ENCODE measurements at regions not wholly inside any gene's neighbourhood (a gene's known extent, or its start where the extent isn't known, plus 50 kb on each side); places are given as distances from the start of the nearest gene placed in this dataset.
"Not testable (repeated sequence)": the region's sequence is repeated elsewhere in the genome, so short reads cannot be mapped to it uniquely, and the experiment has no call there.

DNA sequence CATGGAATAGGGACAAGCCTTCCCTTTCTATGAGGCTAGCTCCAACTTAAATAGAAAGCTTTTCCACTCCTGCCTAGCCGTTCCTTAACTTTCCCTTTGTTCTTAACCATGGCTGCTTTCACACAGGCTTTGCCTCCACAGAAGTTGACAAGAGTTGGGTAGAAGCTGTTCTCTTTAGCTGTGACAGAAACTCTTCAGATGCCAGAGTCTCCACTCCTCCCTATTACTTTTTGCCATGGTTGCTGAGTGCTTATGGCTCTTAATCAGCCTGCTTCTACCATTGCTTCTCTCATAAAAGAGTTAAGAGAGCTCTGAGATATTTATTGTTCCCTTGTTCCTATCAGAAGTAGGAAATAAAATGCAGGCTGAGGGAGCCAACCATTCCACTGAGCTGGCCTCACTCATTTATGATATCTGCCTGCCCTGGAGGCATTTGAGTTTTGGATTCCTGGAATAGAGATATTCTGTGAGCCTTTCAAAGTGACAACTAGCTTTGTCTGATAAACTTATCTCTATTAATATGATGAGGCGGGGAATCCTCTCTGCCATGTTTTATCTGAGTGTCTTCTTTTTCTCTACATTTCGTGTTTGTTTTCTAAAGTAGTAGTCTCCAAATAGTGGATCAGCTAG is 162.6 kb downstream of the DMAC1 start:
- H3K27me3 Mint-ChIP-seq (ENCODE audit: insufficient read depth, unreplicated experiment), result no peaks in the 10 kb centered on the region
- no peak overlapping the region for H3K4me3 Mint-ChIP-seq (ENCODE audit: unreplicated experiment)
- no TSS peak for BruUV-seq (replicated peaks)
- H3K36me3 Mint-ChIP-seq (ENCODE audit: insufficient read depth, unreplicated experiment), result no peaks in the 10 kb centered on the region
- no peak for DNase-seq (ENCODE audit: unreplicated experiment)
- H3K27ac Mint-ChIP-seq (ENCODE audit: low read depth, unreplicated experiment), result no peak overlapping the region
- TF ChIP-seq, protein P1, sequence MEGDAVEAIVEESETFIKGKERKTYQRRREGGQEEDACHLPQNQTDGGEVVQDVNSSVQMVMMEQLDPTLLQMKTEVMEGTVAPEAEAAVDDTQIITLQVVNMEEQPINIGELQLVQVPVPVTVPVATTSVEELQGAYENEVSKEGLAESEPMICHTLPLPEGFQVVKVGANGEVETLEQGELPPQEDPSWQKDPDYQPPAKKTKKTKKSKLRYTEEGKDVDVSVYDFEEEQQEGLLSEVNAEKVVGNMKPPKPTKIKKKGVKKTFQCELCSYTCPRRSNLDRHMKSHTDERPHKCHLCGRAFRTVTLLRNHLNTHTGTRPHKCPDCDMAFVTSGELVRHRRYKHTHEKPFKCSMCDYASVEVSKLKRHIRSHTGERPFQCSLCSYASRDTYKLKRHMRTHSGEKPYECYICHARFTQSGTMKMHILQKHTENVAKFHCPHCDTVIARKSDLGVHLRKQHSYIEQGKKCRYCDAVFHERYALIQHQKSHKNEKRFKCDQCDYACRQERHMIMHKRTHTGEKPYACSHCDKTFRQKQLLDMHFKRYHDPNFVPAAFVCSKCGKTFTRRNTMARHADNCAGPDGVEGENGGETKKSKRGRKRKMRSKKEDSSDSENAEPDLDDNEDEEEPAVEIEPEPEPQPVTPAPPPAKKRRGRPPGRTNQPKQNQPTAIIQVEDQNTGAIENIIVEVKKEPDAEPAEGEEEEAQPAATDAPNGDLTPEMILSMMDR (IDR thresholded peaks at IDR 0.05; ENCODE audit: unreplicated experiment), result no peak
- H3K4me1 Mint-ChIP-seq (ENCODE audit: insufficient read depth, unreplicated experiment), result no peaks in the 10 kb centered on the region
- POLR2A ChIA-PET, result interaction anchor here (0.7 kb wide), 1 partner anchor 1196 kb away, joined by 3 read pairs; no protein-coding TSS in a partner anchor
- CTCF ChIA-PET, result interaction anchor here (0.6 kb wide), 1 partner anchor 142 kb away, joined by 3 read pairs; no protein-coding TSS in a partner anchor
- no peaks in the 10 kb centered on the region for H3K9me3 Mint-ChIP-seq (ENCODE audit: unreplicated experiment)
- intact Hi-C loops (cut with micrococcal nuclease), result no loop called here

DNA sequence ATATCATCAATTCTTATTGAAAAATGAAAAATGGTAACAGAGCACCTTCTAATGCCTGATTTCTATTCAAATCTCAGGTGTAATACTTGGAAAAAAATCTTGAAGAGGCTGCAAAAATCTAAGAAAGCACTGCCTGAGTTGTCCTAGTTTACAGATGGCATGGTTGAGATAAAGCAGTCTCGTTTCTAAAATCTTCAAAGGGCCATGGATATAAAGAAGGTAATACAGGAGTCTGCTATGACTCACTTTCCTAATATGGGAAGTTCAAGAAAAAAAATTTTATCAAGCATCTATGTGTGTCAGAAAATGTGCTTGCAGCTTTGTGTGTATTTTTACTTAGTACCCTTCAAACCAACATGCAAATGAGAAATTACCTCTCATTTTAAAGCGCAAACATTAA is 163.3 kb downstream of the DMAC1 start:
- no TSS peak for BruUV-seq (replicated peaks)
- no peaks in the 10 kb centered on the region for H3K27me3 Mint-ChIP-seq (ENCODE audit: insufficient read depth, unreplicated experiment)
- H3K36me3 Mint-ChIP-seq (ENCODE audit: insufficient read depth, unreplicated experiment), result no peaks in the 10 kb centered on the region
- ChIA-PET POLR2A (no interaction called here), CTCF (no interaction called here)
- no peak overlapping the region for H3K27ac Mint-ChIP-seq (ENCODE audit: low read depth, unreplicated experiment)
- no peak overlapping the region for H3K4me3 Mint-ChIP-seq (ENCODE audit: unreplicated experiment)
- no peaks in the 10 kb centered on the region for H3K9me3 Mint-ChIP-seq (ENCODE audit: unreplicated experiment)
- intact Hi-C loops (cut with micrococcal nuclease), result no loop called here
- H3K4me1 Mint-ChIP-seq (ENCODE audit: insufficient read depth, unreplicated experiment), result no peaks in the 10 kb centered on the region
- DNase-seq (ENCODE audit: unreplicated experiment), result no peak
- TF ChIP-seq, protein P1 (IDR thresholded peaks at IDR 0.05; ENCODE audit: unreplicated experiment), result no peak

DNA sequence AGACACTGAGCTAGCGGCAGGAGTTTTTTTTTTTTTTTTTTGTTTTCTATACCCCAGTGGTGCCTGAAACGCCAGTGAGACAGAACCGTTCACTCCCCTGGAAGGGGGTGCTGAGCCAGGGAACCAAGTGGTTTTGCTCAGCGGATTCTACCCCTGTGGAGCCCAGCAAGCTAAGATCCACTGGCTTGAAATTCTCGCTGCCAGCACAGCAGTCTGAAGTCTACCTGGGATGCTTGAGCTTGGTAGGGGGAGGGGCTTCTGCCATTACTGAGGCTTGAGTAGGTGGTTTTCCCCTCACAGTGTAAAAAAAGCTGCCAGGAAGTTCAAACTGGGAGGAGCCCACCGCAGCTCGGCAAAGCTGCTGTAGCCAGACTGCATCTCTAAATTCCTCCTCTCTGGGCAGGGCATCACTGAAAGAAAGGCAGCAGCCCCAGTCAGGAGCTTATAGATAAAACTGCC is 173.0 kb downstream of the DMAC1 start:
- CTCF ChIA-PET, result interaction anchor here (0.7 kb wide), 1 partner anchor 37 kb away, joined by 4 read pairs; no protein-coding TSS in a partner anchor

DNA sequence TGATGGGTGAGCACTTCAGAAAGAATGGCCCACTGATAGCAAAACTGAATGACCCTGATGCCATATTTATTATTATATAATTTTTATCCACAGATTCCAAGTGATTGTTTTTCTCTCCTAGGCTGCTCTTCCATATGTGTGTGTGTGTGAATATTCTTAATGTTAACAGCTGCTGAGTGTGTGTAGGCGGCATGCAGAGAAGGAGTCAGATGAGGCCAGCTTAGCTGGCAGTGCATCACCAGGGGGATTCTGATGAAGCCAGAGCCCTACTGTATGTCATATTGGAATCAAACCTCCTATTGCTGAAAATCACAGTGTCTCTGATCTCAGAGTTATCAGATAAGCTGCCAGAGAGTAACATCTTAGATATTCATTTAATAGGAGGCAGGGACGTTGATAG is 177.1 kb downstream of the DMAC1 start:
- no peak overlapping the region for H3K27ac Mint-ChIP-seq (ENCODE audit: low read depth, unreplicated experiment)
- POLR2A ChIA-PET, result no interaction called here

More for the DNA sequence above, 173.0 kb downstream of the DMAC1 start:
- POLR2A ChIA-PET; H3K36me3 Mint-ChIP-seq (ENCODE audit: insufficient read depth, unreplicated experiment); H3K4me1 Mint-ChIP-seq (ENCODE audit: insufficient read depth, unreplicated experiment); DNase-seq (ENCODE audit: unreplicated experiment); H3K27me3 Mint-ChIP-seq (ENCODE audit: insufficient read depth, unreplicated experiment); BruUV-seq (replicated peaks); intact Hi-C loops (cut with micrococcal nuclease); H3K4me3 Mint-ChIP-seq (ENCODE audit: unreplicated experiment); H3K27ac Mint-ChIP-seq (ENCODE audit: low read depth, unreplicated experiment): not testable (repeated sequence)
- H3K9me3 Mint-ChIP-seq (ENCODE audit: unreplicated experiment), result peaks cover 20% of the 10 kb centered on the region

More for the DNA sequence above, 177.1 kb downstream of the DMAC1 start:
- Mint-ChIP-seq H3K4me1 (ENCODE audit: insufficient read depth, unreplicated experiment) (no peaks in the 10 kb centered on the region), H3K27me3 (ENCODE audit: insufficient read depth, unreplicated experiment) (no peaks in the 10 kb centered on the region), H3K9me3 (ENCODE audit: unreplicated experiment) (peaks cover 7% of the 10 kb centered on the region), H3K36me3 (ENCODE audit: insufficient read depth, unreplicated experiment) (peaks cover 6% of the 10 kb centered on the region), H3K4me3 (ENCODE audit: unreplicated experiment) (no peak overlapping the region)
- CTCF ChIA-PET, result no interaction called here
- intact Hi-C loops (cut with micrococcal nuclease), result no loop called here
- no TSS peak for BruUV-seq (replicated peaks)
- DNase-seq (ENCODE audit: unreplicated experiment), result no peak
- TF ChIP-seq, protein P1 (IDR thresholded peaks at IDR 0.05; ENCODE audit: unreplicated experiment), result no peak
